SKM-1 (cell line): ENCODE measurements at regions not wholly inside any gene's neighbourhood (a gene's known extent, or its start where the extent isn't known, plus 50 kb on each side); places are given as distances from the start of the nearest gene placed in this dataset.

Source experiments
- DNase-seq: peaks from one replicate; lab custom pipeline; 2025; ENCODE audit not compliant: unreplicated experiment; lab: John Stamatoyannopoulos, UW

- no peak for DNase-seq
Observed at GRCh38 chr5:74382987-74383593, 257.4 kb downstream of the ENC1 start.

GRCh38 chr5:74382123-74382855, 258.2 kb downstream of the ENC1 start:
- no peak for DNase-seq

- DNase-seq, result no peak
Observed at GRCh38 chr5:74380193-74380592, 260.3 kb downstream of the ENC1 start.

- DNase-seq, result no peak
Observed at GRCh38 chr5:74378464-74378863, 262.1 kb downstream of the ENC1 start.

GRCh38 chr5:74376187-74376586, 264.3 kb downstream of the ENC1 start:
- DNase-seq, result no peak

GRCh38 chr5:74375271-74375670, 265.3 kb downstream of the ENC1 start:
- DNase-seq, result no peak

- DNase-seq, result no peak
Observed at GRCh38 chr5:74374656-74375055, 265.9 kb downstream of the ENC1 start.

- DNase-seq, result no peak
Observed at GRCh38 chr5:74373076-74373475, 267.5 kb downstream of the ENC1 start.

GRCh38 chr5:74372502-74373064, 267.9 kb downstream of the ENC1 start:
- DNase-seq, result no peak

GRCh38 chr5:74372051-74372450, 268.5 kb downstream of the ENC1 start:
- DNase-seq, result no peak

- no peak for DNase-seq
Observed at GRCh38 chr5:74371621-74372020, 268.9 kb downstream of the ENC1 start.

- DNase-seq, result no peak
Observed at GRCh38 chr5:74370168-74370567, 270.4 kb downstream of the ENC1 start.

- no peak for DNase-seq
Observed at GRCh38 chr5:74369173-74369572, 271.4 kb downstream of the ENC1 start.

GRCh38 chr5:74367934-74368333, 272.6 kb downstream of the ENC1 start:
- no peak for DNase-seq

GRCh38 chr5:74367241-74367733, 273.2 kb downstream of the ENC1 start:
- no peak for DNase-seq

GRCh38 chr5:74365723-74366122, 274.8 kb downstream of the ENC1 start:
- DNase-seq, result no peak

GRCh38 chr5:74364507-74364906, 276.0 kb downstream of the ENC1 start:
- no peak for DNase-seq

- DNase-seq, result no peak
Observed at GRCh38 chr5:74363603-74364205, 276.8 kb downstream of the ENC1 start.

GRCh38 chr5:74361406-74362358, 278.8 kb downstream of the ENC1 start:
- DNase-seq, result no peak

GRCh38 chr5:74360535-74361210, 279.9 kb downstream of the ENC1 start:
- DNase-seq, result no peak
